HG02870 (cell line): ENCODE measurements at regions not wholly inside any gene's neighbourhood (a gene's known extent, or its start where the extent isn't known, plus 50 kb on each side); places are given as distances from the start of the nearest gene placed in this dataset.
"Not testable (repeated sequence)": the region's sequence is repeated elsewhere in the genome, so short reads cannot be mapped to it uniquely, and the experiment has no call there.

Source experiments
- ATAC-seq: cut with Tn5 transposase; IDR thresholded peaks from one replicate; pipeline ENCODE4 v1.9.1; 2021; ENCODE audit warnings: mild to moderate bottlenecking, moderate library complexity; ENCODE audit not compliant: unreplicated experiment

DNA sequence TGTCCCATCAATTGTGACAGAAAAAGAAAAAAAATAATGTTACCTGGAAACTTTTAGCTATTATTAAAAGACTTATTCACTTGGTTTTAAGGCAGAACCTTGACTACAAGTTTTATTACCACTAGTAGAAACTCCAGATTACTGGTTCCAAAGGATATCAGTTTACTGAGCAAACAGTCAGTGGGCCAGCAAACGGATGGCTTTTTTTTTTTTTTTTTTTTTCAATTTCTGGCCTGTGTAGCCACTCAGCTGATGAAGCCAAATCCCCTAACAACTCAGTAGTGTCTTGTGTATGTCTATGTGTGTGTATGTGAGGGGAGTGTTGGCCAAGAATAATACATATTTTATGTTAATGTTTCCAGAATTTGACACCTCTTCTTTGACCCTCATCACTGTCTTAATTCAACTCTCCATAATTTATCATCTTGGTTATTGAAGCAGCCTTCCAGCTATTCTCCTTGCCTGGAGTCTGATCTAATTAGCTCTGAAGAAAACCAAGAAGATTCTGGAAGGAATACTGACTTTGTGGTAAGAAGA lies 724.9 kb downstream of the NSUN3 start:
- ATAC-seq: no peak

GRCh38 chr3:94794563-94794962 lies 731.7 kb downstream of the NSUN3 start:
- ATAC-seq: no peak

DNA sequence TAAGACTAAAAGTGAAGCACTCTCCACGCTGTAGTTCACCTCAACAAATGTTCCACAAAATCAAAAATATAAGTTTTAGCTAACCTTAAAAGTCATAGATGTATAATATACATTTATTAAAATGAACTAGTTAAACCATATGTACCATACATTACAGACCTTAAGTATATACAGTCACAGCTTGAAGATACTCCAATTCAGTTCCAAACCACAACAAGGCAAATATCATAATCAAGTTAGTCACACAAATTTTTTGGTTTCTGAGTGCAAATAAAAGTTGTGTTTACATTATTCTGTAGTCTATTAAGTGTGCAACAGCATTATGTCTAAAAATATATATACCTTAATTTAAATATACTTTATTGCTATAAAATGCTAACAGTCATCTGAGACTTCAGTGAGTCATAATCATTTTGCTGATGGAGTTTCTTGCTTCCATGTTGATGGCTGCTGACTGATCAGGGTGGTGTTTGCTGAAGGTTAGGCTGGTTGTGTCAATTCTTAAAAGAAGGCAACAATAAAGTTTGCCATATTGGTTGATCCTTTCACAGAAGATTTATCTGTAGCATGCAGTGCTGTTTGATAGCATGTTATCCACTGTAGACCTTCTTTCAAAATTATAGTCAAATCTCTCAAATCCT lies 736.7 kb downstream of the NSUN3 start:
- no peak for ATAC-seq

- no peak for ATAC-seq
Observed at GRCh38 chr3:94811836-94812235, 749.0 kb downstream of the NSUN3 start.

DNA sequence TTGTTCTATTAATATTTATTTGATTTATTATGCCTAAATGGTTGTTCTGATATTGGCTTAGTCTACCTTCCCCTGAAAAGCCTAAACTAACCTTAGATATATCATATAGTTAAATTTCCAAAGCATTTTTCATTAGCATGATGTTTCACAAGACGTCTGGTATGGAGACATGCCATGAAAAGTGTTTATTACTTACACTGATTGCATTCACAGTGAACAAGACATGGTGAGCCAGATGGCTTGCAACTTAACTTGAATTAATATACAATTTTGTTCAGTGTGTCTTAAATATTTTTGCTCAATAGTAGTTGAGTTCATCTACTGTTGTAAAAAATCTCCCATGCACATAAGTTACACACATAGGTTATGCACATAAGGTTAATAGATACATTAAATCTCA lies 758.4 kb downstream of the NSUN3 start:
- ATAC-seq: no peak

- no peak for ATAC-seq
Observed at GRCh38 chr3:94822298-94822697, 759.4 kb downstream of the NSUN3 start.

GRCh38 chr3:94846251-94846650 lies 783.4 kb downstream of the NSUN3 start:
- ATAC-seq: not testable (repeated sequence)

GRCh38 chr3:94862703-94863102 lies 799.8 kb downstream of the NSUN3 start:
- peak; percentile 67 for ATAC-seq

DNA sequence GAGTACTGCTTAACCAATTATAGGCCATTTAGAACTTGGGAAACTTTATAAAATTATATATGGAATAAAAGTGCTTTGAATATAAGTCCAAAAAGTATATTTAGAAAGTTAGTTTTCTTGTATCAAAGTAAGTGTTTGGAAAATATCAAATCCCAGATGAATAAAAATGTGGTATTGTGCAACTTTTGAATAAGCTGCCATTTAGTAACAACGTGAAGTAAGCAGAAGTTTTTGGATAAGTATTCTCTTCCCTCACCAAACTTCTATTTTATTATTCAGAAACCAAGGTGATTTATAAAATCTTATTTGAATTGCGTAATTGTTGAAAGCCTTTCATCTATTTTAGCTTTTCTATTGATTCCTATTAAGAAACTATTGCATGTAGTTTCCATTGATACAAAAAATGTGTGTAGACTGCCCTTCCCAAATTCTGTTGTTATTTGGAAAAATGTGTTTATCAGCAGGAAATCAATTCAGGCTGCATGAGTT lies 806.2 kb downstream of the NSUN3 start:
- ATAC-seq: no peak

DNA sequence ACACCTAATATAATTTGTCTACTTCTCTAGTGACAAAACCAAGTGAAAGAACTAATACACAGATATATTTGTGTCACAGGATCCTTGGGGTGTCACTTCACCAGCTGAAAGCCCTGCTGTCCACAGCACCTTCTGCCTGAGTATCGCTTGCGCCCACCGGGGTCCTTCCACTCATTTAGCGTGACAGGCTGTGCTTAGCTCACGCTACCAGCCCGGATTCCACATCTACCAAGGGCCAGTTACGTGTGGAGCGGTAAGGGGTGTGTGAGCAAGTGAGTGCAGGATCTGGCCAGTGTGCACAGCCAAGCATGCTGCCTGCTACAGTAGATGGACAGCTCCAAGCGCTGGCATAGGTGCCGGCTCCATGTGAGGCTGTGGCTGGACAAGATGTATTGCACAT lies 810.9 kb downstream of the NSUN3 start:
- no peak for ATAC-seq

DNA sequence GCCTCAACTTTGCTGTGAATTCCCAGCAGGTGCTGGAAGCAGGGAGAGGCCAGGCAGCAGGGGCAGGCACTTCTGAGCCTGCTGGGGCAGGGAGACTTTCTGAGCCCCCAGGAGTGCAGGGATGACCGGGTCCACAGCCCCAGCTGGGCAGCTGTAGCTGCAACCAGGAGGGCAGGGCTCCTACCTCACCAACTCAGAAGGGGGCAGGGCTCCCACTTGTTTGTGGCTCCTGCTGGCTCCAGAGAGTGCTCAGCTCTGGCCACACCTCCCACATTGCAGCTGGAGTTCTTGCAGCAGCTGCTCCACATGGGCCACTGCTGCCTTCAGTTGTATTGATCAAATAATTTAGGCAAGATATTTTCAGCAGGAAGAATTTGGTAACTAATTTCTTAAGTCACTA lies 812.3 kb downstream of the NSUN3 start:
- ATAC-seq: no peak

- no peak for ATAC-seq
Observed at GRCh38 chr3:94887065-94887464, 824.2 kb downstream of the NSUN3 start.

GRCh38 chr3:94896994-94897393 lies 834.1 kb downstream of the NSUN3 start:
- ATAC-seq: no peak

GRCh38 chr3:94904156-94904674 lies 841.4 kb downstream of the NSUN3 start:
- no peak for ATAC-seq

DNA sequence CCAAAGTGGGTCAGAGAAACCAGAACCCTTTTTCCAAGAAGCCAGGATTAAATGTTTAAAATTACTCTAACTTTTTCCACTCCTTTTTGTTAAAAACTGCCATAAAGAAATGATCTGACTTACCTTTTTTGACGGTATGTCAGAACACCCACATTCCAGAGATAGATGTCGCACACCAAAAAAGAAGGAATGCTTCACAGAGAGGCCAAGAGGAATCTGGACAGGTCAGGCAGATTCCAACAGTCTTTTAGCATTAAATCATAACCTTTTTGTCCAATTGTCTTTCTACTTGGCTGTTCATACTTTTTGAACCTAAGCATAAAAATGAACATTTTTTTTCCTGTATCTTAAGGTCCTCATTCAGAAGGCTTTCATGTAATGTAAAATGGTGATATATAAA lies 846.9 kb downstream of the NSUN3 start:
- ATAC-seq: no peak

DNA sequence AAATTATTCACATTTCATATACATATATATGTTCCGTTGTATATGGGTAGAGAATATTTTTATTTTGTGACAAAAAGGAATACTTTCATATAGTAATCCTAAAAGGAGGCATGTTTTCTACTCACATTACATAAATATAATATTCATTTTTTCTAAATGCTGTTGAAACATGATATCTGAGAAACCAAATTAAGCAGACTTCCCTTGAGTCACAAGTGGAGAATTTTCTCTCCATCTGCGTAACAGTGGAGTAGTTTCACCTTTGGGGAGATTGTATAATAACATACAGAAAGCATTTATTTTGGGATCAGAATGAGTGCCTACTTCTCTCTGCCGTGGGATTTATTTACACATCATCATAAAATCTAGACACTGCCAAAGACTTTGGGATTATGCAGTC lies 849.8 kb downstream of the NSUN3 start:
- no peak for ATAC-seq

DNA sequence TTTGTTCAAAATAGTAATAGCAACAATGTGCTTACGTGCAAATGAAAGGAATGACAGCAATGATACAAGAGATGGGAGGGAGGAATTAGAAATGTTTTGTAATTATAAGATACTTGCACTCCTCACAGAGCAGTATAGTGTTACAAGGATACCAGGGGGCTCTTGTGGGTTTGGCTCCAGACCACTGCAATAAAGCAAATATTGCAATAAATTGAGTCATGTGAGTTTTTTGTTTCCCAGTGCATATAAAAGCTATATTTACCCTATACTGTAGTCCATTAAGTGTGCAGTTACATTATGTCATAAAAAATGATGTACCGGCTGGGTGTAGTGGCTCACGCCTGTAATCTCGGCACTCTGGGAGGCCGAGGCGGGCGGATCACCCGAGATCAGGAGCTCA lies 864.3 kb downstream of the NSUN3 start:
- ATAC-seq: no peak

GRCh38 chr3:94928921-94929320 lies 866.1 kb downstream of the NSUN3 start:
- no peak for ATAC-seq

DNA sequence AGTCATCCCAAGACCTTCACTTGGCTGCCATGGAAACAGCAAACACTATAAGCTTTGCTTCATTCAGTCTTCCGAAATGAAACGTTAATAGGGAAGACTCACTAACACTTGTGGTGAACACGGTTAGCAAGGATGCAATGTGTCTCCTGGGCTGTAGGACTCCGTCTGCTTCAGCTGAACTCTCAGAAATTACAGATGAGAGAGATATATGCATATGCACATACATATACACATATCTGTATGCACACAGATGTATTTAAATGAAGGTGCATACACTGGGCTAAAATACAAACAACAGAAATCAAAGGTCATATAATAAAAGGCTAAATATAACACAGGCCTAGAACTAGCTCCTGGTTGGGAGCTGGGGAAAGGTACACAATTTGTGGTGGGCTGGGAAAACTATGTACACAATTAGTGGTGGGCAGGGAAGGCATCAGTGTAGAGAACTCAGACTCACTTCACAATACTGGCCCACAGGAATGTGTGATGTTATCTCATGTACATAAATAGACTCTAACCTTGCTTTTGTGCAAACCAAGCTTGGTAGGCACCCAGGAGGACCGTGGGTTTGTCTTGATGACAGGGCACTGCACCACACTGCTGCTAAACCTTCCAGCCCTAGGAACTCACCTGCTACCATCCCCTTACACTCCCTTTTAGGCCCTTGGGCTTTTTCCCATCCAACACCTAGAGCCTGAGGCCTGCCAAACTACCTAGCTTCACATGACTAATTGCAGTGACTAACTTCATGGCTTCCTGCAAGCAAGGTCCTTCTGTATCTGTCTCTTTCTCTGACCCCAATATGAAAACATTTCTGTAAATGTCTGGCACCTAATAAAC lies 873.1 kb downstream of the NSUN3 start:
- no peak for ATAC-seq

- ATAC-seq: no peak
Observed at GRCh38 chr3:94937980-94938379, 875.1 kb downstream of the NSUN3 start.

DNA sequence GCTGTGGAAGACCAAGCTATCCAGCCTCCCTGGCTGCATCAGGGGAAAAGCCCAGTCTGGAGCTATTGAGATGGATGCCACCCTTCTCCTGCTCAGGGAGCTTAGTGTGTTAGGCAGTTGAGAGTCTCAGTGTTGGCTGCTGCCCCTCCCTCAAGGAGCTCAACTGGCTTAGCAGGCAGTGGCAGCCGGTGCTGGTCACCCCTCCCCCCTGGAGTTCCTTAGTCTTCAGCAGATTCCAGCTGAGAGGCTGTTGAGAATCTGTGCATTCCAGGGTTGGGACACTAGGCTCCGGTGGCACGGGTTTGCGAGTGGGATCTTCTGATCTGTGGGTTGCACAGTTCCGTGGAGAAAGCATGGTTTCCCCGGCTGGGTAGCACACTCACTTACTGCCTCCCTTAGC lies 883.8 kb downstream of the NSUN3 start:
- ATAC-seq: no peak
